Uterus (tissue), 3 donors: ENCODE measurements at regions not wholly inside any gene's neighbourhood (a gene's known extent, or its start where the extent isn't known, plus 50 kb on each side); places are given as distances from the start of the nearest gene placed in this dataset.

Source experiments
- DNase-seq, 2 donors: peaks; one replicate each; pipeline ENCODE4 v3.0.0-alpha.2; 2019 to 2020
- H3K27ac ChIP-seq, 2 donors: fragments of 200-600 bp; sonication (generic); 1 replicate in 1 of 2; 2 replicates in 1 of 2; pipeline ENCODE4 v1.5.1; 2016 to 2018
- H3K27me3 ChIP-seq, 2 donors: fragments of 200-600 bp; sonication (generic); one replicate each; pipeline ENCODE4 v1.5.1; 2018 to 2019; ENCODE audit warnings: control low read depth in 1 of 2
- H3K36me3 ChIP-seq, 2 donors: fragments of 200-600 bp; sonication (generic); one replicate each; pipeline ENCODE4 v1.5.1; 2019; ENCODE audit warnings: control low read depth in 1 of 2
- H3K4me1 ChIP-seq, 2 donors: fragments of 200-600 bp; sonication (generic); one replicate each; pipeline ENCODE4 v1.5.1; 2018 to 2019; ENCODE audit warnings: control low read depth in 1 of 2
- H3K4me3 ChIP-seq, 2 donors: fragments of 200-600 bp; sonication (generic); 1 replicate in 1 of 2; 2 replicates in 1 of 2; pipeline ENCODE4 v1.5.1; 2018 to 2019; ENCODE audit warnings: mild to moderate bottlenecking in 1 of 2
- H3K9me3 ChIP-seq, 2 donors: fragments of 200-600 bp; sonication (generic); one replicate each; pipeline ENCODE4 v1.5.1; 2019; ENCODE audit warnings: control low read depth in 1 of 2
- POLR2A ChIP-seq, 2 donors: fragments of 450-650 bp; IDR thresholded peaks; one replicate each; pipeline ENCODE4 v1.6.1; 2016; ENCODE audit warnings: antibody characterized with exemption in 2 of 2, mild to moderate bottlenecking in 1 of 2, moderate library complexity in 1 of 2
- intact Hi-C: fragments of 100-400 bp; cut with DNase I; formaldehyde crosslinking; loops from one replicate; pipeline ENCODE4 v1.15.1; 2023; ENCODE audit warnings: low total_unique reads
- TF ChIP-seq, protein P1 (sequence below), 4 experiments: fragments of 200-600 bp in 2 of 4; fragments of 450-650 bp in 2 of 4; sonication (generic) in 2 of 4; IDR thresholded peaks; one replicate each; pipeline ENCODE4 v1.5.1; 2016 to 2019; ENCODE audit warnings: antibody characterized with exemption in 4 of 4, mild to moderate bottlenecking in 2 of 4, moderate library complexity in 1 of 4
- donor health status: DM: yes; HTN: yes; CAD: no.

GRCh38 chr6:56407883-56408410 is 160.6 kb upstream of the COL21A1 start:
- Histone ChIP-seq H3K9me3 (no peaks in the 10 kb centered on the region), H3K36me3 (no peaks in the 10 kb centered on the region), H3K4me1 (peaks cover 3 to 17% of the 10 kb centered on the region in 2 donors), H3K27me3 (no peaks in the 10 kb centered on the region), H3K27ac (no peak overlapping the region), H3K4me3 (no peak overlapping the region)
- intact Hi-C loops: no loop called here
- DNase-seq: no peak
- TF ChIP-seq, protein P1, sequence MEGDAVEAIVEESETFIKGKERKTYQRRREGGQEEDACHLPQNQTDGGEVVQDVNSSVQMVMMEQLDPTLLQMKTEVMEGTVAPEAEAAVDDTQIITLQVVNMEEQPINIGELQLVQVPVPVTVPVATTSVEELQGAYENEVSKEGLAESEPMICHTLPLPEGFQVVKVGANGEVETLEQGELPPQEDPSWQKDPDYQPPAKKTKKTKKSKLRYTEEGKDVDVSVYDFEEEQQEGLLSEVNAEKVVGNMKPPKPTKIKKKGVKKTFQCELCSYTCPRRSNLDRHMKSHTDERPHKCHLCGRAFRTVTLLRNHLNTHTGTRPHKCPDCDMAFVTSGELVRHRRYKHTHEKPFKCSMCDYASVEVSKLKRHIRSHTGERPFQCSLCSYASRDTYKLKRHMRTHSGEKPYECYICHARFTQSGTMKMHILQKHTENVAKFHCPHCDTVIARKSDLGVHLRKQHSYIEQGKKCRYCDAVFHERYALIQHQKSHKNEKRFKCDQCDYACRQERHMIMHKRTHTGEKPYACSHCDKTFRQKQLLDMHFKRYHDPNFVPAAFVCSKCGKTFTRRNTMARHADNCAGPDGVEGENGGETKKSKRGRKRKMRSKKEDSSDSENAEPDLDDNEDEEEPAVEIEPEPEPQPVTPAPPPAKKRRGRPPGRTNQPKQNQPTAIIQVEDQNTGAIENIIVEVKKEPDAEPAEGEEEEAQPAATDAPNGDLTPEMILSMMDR (IDR thresholded peaks at IDR 0.05): no peak
- TF ChIP-seq POLR2A (IDR thresholded peaks at IDR 0.05): no peak

GRCh38 chr6:56406276-56407269 is 159.2 kb upstream of the COL21A1 start:
- Histone ChIP-seq H3K9me3 (no peaks in the 10 kb centered on the region), H3K4me3 (no peak overlapping the region), H3K27me3 (no peaks in the 10 kb centered on the region), H3K27ac (peak overlapping the region in 1 of 2 donors; percentile 34), H3K4me1 (peaks cover 8 to 19% of the 10 kb centered on the region in 2 donors), H3K36me3 (no peaks in the 10 kb centered on the region)
- DNase-seq: no peak
- intact Hi-C loops: no loop called here
- TF ChIP-seq, protein P1 (IDR thresholded peaks at IDR 0.05): no peak
- no peak for TF ChIP-seq POLR2A (IDR thresholded peaks at IDR 0.05)

DNA sequence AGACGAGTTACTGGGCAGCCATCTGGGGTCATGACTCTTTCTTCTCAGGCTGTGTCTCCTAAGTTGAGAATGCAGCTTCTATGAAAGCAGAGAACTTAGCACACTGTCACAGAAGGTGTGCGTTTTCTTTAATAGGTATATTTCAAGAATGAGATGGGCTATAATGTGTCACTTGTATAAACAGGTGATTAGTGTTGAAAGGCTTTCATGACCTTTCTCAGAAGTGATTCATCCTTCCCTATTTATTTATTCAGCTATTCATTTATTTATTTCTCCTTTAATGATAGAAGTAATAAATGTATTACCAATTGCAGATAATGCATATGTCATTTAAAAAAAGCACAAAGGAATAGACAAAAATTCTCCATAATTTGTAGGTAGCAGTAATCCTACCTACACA is 157.2 kb upstream of the COL21A1 start:
- H3K4me1 ChIP-seq: peaks cover 8 to 19% of the 10 kb centered on the region in 2 donors
- no peak for DNase-seq
- H3K36me3 ChIP-seq: no peaks in the 10 kb centered on the region
- intact Hi-C loops: no loop called here
- H3K27ac ChIP-seq: peak overlapping the region; percentile 76 to 86
- TF ChIP-seq POLR2A (IDR thresholded peaks at IDR 0.05): no peak
- TF ChIP-seq, protein P1 (IDR thresholded peaks at IDR 0.05): no peak
- no peak overlapping the region for H3K4me3 ChIP-seq
- H3K9me3 ChIP-seq: no peaks in the 10 kb centered on the region
- H3K27me3 ChIP-seq: no peaks in the 10 kb centered on the region

- H3K27ac ChIP-seq: peak overlapping the region; percentile 76 to 86
- no peak for TF ChIP-seq POLR2A (IDR thresholded peaks at IDR 0.05)
- TF ChIP-seq, protein P1 (IDR thresholded peaks at IDR 0.05): no peak
- intact Hi-C loops: no loop called here
- H3K9me3 ChIP-seq: no peaks in the 10 kb centered on the region
- DNase-seq: no peak
- H3K4me3 ChIP-seq: no peak overlapping the region
- no peaks in the 10 kb centered on the region for H3K27me3 ChIP-seq
- no peaks in the 10 kb centered on the region for H3K36me3 ChIP-seq
- peaks cover 8 to 19% of the 10 kb centered on the region in 2 donors for H3K4me1 ChIP-seq
Measured at GRCh38 chr6:56403745-56404144, 156.4 kb upstream of the COL21A1 start.

- H3K9me3 ChIP-seq: no peaks in the 10 kb centered on the region
- TF ChIP-seq POLR2A (IDR thresholded peaks at IDR 0.05): no peak
- TF ChIP-seq, protein P1 (IDR thresholded peaks at IDR 0.05): no peak
- H3K4me1 ChIP-seq: peaks cover 8 to 19% of the 10 kb centered on the region in 2 donors
- intact Hi-C loops: no loop called here
- no peak for DNase-seq
- no peak overlapping the region for H3K4me3 ChIP-seq
- H3K27ac ChIP-seq: no peak overlapping the region
- H3K27me3 ChIP-seq: no peaks in the 10 kb centered on the region
- no peaks in the 10 kb centered on the region for H3K36me3 ChIP-seq
Measured at GRCh38 chr6:56401477-56402070, 154.2 kb upstream of the COL21A1 start.
